ENCODE measurements at regions not wholly inside any gene's neighbourhood (a gene's known extent, or its start where the extent isn't known, plus 50 kb on each side); places are given as distances from the start of the nearest gene placed in this dataset.
"Not testable (repeated sequence)": the region's sequence is repeated elsewhere in the genome, so short reads cannot be mapped to it uniquely, and the experiment has no call there.

GRCh38 chr5:62077823-62078550 lies 228.0 kb upstream of the KIF2A start:
- FAIRE-seq, result no peak

GRCh38 chr5:62082370-62082801 lies 223.6 kb upstream of the KIF2A start:
- FAIRE-seq, result no peak
- TF ChIP-seq TAF1 (IDR thresholded peaks at IDR 0.05; ENCODE audit: borderline replicate concordance, low read depth, low read length), result no peak
- TF ChIP-seq POLR2A (IDR thresholded peaks at IDR 0.05; ENCODE audit: low read depth, low read length), result no peak
- no peak for TF ChIP-seq POLR2AphosphoS5 (IDR thresholded peaks at IDR 0.05; ENCODE audit: low read depth, low read length)
- DNase-seq (ENCODE audit: insufficient read length), result no peak

More at GRCh38 chr5:62077823-62078550, 228.0 kb upstream of the KIF2A start:
- no peak for DNase-seq (ENCODE audit: insufficient read length)
- TF ChIP-seq TAF1 (IDR thresholded peaks at IDR 0.05; ENCODE audit: borderline replicate concordance, low read depth, low read length) (no peak), POLR2AphosphoS5 (IDR thresholded peaks at IDR 0.05; ENCODE audit: low read depth, low read length) (no peak), POLR2A (IDR thresholded peaks at IDR 0.05; ENCODE audit: low read depth, low read length) (no peak)

- DNase-seq (ENCODE audit: insufficient read length), result no peak
- FAIRE-seq, result no peak
- TF ChIP-seq POLR2A (IDR thresholded peaks at IDR 0.05; ENCODE audit: low read depth, low read length) (no peak), TAF1 (IDR thresholded peaks at IDR 0.05; ENCODE audit: borderline replicate concordance, low read depth, low read length) (no peak), POLR2AphosphoS5 (IDR thresholded peaks at IDR 0.05; ENCODE audit: low read depth, low read length) (no peak)
Measured at GRCh38 chr5:62083247-62083646, 222.8 kb upstream of the KIF2A start.

- no peak for TF ChIP-seq TAF1 (IDR thresholded peaks at IDR 0.05; ENCODE audit: borderline replicate concordance, low read depth, low read length)
- TF ChIP-seq POLR2A (IDR thresholded peaks at IDR 0.05; ENCODE audit: low read depth, low read length), result no peak
- no peak for TF ChIP-seq POLR2AphosphoS5 (IDR thresholded peaks at IDR 0.05; ENCODE audit: low read depth, low read length)
- FAIRE-seq, result no peak
- no peak for DNase-seq (ENCODE audit: insufficient read length)
Measured at GRCh38 chr5:62083661-62084060, 222.3 kb upstream of the KIF2A start.

- TF ChIP-seq POLR2AphosphoS5 (IDR thresholded peaks at IDR 0.05; ENCODE audit: low read depth, low read length) (no peak), POLR2A (IDR thresholded peaks at IDR 0.05; ENCODE audit: low read depth, low read length) (no peak), TAF1 (IDR thresholded peaks at IDR 0.05; ENCODE audit: borderline replicate concordance, low read depth, low read length) (no peak)
Measured at GRCh38 chr5:62084391-62084790, 221.6 kb upstream of the KIF2A start.

GRCh38 chr5:62090953-62091352 lies 215.1 kb upstream of the KIF2A start:
- FAIRE-seq (no peak), DNase-seq (ENCODE audit: insufficient read length) (no peak)
- no peak for TF ChIP-seq POLR2AphosphoS5 (IDR thresholded peaks at IDR 0.05; ENCODE audit: low read depth, low read length)
- no peak for TF ChIP-seq TAF1 (IDR thresholded peaks at IDR 0.05; ENCODE audit: borderline replicate concordance, low read depth, low read length)
- no peak for TF ChIP-seq POLR2A (IDR thresholded peaks at IDR 0.05; ENCODE audit: low read depth, low read length)

More at GRCh38 chr5:62084391-62084790, 221.6 kb upstream of the KIF2A start:
- DNase-seq (ENCODE audit: insufficient read length), result no peak
- FAIRE-seq, result no peak

- TF ChIP-seq TAF1 (IDR thresholded peaks at IDR 0.05; ENCODE audit: borderline replicate concordance, low read depth, low read length) (no peak), POLR2AphosphoS5 (IDR thresholded peaks at IDR 0.05; ENCODE audit: low read depth, low read length) (no peak), POLR2A (IDR thresholded peaks at IDR 0.05; ENCODE audit: low read depth, low read length) (no peak)
- no peak for FAIRE-seq
Measured at GRCh38 chr5:62093411-62093810, 212.6 kb upstream of the KIF2A start.

GRCh38 chr5:62093976-62094375 lies 212.0 kb upstream of the KIF2A start:
- DNase-seq (ENCODE audit: insufficient read length) (no peak), FAIRE-seq (no peak)
- TF ChIP-seq TAF1 (IDR thresholded peaks at IDR 0.05; ENCODE audit: borderline replicate concordance, low read depth, low read length) (no peak), POLR2AphosphoS5 (IDR thresholded peaks at IDR 0.05; ENCODE audit: low read depth, low read length) (no peak), POLR2A (IDR thresholded peaks at IDR 0.05; ENCODE audit: low read depth, low read length) (no peak)

More at GRCh38 chr5:62093411-62093810, 212.6 kb upstream of the KIF2A start:
- no peak for DNase-seq (ENCODE audit: insufficient read length)

GRCh38 chr5:62097361-62097760 lies 208.6 kb upstream of the KIF2A start:
- FAIRE-seq, result no peak
- TF ChIP-seq POLR2AphosphoS5 (IDR thresholded peaks at IDR 0.05; ENCODE audit: low read depth, low read length) (no peak), POLR2A (IDR thresholded peaks at IDR 0.05; ENCODE audit: low read depth, low read length) (no peak), TAF1 (IDR thresholded peaks at IDR 0.05; ENCODE audit: borderline replicate concordance, low read depth, low read length) (no peak)
- no peak for DNase-seq (ENCODE audit: insufficient read length)

- DNase-seq (ENCODE audit: insufficient read length), result no peak
- FAIRE-seq, result no peak
- no peak for TF ChIP-seq POLR2AphosphoS5 (IDR thresholded peaks at IDR 0.05; ENCODE audit: low read depth, low read length)
- no peak for TF ChIP-seq POLR2A (IDR thresholded peaks at IDR 0.05; ENCODE audit: low read depth, low read length)
- no peak for TF ChIP-seq TAF1 (IDR thresholded peaks at IDR 0.05; ENCODE audit: borderline replicate concordance, low read depth, low read length)
Measured at GRCh38 chr5:62100201-62100600, 205.8 kb upstream of the KIF2A start.

GRCh38 chr5:62103863-62104262 lies 202.1 kb upstream of the KIF2A start:
- not testable (repeated sequence) for FAIRE-seq; DNase-seq (ENCODE audit: insufficient read length)

- TF ChIP-seq POLR2AphosphoS5 (IDR thresholded peaks at IDR 0.05; ENCODE audit: low read depth, low read length), result no peak
- no peak for TF ChIP-seq TAF1 (IDR thresholded peaks at IDR 0.05; ENCODE audit: borderline replicate concordance, low read depth, low read length)
- no peak for TF ChIP-seq POLR2A (IDR thresholded peaks at IDR 0.05; ENCODE audit: low read depth, low read length)
- no peak for FAIRE-seq
- no peak for DNase-seq (ENCODE audit: insufficient read length)
Measured at GRCh38 chr5:62111428-62111827, 194.6 kb upstream of the KIF2A start.
